ENCODE measurements at regions not wholly inside any gene's neighbourhood (a gene's known extent, or its start where the extent isn't known, plus 50 kb on each side); places are given as distances from the start of the nearest gene placed in this dataset.
"Not testable (repeated sequence)": the region's sequence is repeated elsewhere in the genome, so short reads cannot be mapped to it uniquely, and the experiment has no call there.

DNA sequence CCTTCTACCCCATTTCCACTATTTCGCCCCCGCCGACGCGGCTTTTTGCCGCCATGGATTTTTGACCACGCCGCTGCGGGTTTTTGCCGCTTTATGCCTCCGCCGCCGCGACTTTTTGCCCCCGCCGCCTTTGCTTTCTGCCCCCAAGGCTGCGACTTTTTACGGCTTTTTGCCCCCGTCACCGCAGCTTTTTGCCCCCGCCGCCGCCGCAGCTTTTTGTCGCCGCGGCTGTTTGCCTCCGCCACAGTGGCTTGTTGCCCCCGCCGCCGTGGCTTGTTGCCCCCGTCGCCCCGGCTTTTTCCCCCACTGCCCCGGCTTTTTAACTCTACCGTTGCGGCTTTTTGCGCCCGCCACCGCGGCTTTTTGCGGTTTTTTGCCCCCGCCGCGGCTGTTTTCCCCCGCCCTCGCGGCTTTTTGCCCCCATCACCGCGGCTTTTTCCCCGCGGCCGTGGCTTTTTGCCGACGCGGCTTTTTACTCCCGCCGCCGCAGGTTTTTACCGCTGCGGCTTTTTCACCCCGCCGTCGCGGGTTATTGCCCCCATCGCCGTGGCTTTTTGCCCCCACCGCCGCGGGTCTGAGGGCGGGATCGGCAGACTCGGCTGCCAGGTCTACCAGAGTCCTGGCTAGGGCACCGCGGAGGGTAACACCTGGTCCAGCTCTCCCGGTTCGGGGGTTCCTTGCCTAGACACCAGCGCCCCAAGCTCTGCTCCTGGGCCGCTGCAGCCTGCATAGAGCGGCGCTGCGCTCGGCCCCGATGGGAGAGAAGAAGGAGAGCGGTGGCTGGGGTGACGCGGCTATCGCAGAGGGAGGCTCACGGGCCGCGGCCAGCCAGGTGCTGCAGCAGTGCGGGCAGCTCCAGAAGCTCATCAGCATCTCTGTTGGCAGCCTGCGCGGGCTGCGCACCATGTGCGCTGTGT is 562.7 kb upstream of the WSB1 start:
- peaks cover 72% of the 10 kb centered on the region for H3K9me3 Mint-ChIP-seq
- no peak overlapping the region for H3K27ac Mint-ChIP-seq
- TF ChIP-seq, protein P1, sequence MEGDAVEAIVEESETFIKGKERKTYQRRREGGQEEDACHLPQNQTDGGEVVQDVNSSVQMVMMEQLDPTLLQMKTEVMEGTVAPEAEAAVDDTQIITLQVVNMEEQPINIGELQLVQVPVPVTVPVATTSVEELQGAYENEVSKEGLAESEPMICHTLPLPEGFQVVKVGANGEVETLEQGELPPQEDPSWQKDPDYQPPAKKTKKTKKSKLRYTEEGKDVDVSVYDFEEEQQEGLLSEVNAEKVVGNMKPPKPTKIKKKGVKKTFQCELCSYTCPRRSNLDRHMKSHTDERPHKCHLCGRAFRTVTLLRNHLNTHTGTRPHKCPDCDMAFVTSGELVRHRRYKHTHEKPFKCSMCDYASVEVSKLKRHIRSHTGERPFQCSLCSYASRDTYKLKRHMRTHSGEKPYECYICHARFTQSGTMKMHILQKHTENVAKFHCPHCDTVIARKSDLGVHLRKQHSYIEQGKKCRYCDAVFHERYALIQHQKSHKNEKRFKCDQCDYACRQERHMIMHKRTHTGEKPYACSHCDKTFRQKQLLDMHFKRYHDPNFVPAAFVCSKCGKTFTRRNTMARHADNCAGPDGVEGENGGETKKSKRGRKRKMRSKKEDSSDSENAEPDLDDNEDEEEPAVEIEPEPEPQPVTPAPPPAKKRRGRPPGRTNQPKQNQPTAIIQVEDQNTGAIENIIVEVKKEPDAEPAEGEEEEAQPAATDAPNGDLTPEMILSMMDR (IDR thresholded peaks at IDR 0.05) = no peak
- no peaks in the 10 kb centered on the region for H3K27me3 Mint-ChIP-seq (ENCODE audit: low read depth, poor library complexity)
- H3K36me3 Mint-ChIP-seq (ENCODE audit: low read depth) = peaks cover 10% of the 10 kb centered on the region
- no peak overlapping the region for H3K4me3 Mint-ChIP-seq
- no peak for DNase-seq
- no peaks in the 10 kb centered on the region for H3K4me1 Mint-ChIP-seq

DNA sequence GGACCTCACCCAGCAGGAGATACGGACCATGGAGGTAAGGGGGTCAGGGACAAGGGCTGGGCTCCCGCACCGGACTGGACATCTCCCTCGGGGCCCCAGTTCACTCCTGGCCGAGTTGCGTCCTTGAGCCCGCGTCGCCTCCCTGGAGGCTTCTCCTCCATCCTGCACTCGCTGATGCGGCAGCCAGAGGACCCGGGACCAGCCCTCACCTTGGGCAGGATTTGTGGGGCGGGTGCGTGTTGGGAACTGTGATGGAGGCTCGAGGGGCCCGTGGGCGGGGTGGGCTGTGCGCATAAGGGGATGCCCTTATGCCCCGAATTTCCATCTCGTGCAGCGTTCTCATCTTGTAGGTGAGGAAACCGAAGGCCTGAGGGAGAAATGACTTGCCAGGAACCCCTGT is 562.0 kb upstream of the WSB1 start:
- H3K27ac Mint-ChIP-seq; DNase-seq; H3K4me3 Mint-ChIP-seq; H3K36me3 Mint-ChIP-seq (ENCODE audit: low read depth); H3K4me1 Mint-ChIP-seq; H3K27me3 Mint-ChIP-seq (ENCODE audit: low read depth, poor library complexity): not testable (repeated sequence)
- peaks cover 76% of the 10 kb centered on the region for H3K9me3 Mint-ChIP-seq

DNA sequence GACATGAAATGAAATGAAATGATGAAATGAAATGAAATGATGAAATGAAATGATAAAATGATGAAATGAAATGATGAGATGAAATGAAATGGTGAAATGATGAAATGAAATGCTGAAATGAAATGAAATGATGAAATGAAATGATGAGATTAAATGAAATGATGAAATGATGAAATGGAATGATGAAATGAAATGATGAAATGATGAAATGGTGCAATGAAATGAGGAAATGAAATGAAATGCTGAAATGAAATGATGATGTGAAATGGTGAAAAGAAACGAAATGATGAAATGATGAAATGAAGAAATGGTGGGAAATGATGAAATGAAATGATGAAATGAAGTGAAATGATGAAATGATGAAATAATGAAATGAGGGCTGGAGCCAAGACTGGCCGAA is 559.1 kb upstream of the WSB1 start:
- peaks cover 90% of the 10 kb centered on the region for H3K9me3 Mint-ChIP-seq
- not testable (repeated sequence) for DNase-seq; H3K36me3 Mint-ChIP-seq (ENCODE audit: low read depth); H3K4me1 Mint-ChIP-seq; H3K4me3 Mint-ChIP-seq; H3K27me3 Mint-ChIP-seq (ENCODE audit: low read depth, poor library complexity); H3K27ac Mint-ChIP-seq

DNA sequence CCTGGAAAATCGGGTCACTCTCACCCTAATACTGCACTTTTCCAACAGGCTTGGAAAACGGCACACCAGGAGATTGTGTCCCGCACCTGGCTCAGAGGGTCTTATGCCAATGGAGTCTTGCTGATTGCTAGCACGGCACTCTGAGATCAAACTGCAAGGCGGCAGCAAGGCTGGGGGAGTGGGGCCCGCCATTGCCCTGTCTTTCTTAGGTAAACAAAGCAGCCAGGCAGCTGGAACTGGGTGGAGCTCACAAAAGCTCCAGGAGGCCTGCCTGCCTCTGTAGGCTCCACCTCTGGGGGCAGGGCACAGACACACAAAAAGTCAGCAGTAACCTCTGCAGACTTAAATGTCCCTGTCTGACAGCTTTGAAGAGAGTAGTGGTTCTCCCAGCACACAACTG is 557.9 kb upstream of the WSB1 start:
- H3K4me1 Mint-ChIP-seq; H3K27ac Mint-ChIP-seq; DNase-seq; H3K27me3 Mint-ChIP-seq (ENCODE audit: low read depth, poor library complexity); H3K36me3 Mint-ChIP-seq (ENCODE audit: low read depth); H3K4me3 Mint-ChIP-seq: not testable (repeated sequence)
- peaks cover 90% of the 10 kb centered on the region for H3K9me3 Mint-ChIP-seq

DNA sequence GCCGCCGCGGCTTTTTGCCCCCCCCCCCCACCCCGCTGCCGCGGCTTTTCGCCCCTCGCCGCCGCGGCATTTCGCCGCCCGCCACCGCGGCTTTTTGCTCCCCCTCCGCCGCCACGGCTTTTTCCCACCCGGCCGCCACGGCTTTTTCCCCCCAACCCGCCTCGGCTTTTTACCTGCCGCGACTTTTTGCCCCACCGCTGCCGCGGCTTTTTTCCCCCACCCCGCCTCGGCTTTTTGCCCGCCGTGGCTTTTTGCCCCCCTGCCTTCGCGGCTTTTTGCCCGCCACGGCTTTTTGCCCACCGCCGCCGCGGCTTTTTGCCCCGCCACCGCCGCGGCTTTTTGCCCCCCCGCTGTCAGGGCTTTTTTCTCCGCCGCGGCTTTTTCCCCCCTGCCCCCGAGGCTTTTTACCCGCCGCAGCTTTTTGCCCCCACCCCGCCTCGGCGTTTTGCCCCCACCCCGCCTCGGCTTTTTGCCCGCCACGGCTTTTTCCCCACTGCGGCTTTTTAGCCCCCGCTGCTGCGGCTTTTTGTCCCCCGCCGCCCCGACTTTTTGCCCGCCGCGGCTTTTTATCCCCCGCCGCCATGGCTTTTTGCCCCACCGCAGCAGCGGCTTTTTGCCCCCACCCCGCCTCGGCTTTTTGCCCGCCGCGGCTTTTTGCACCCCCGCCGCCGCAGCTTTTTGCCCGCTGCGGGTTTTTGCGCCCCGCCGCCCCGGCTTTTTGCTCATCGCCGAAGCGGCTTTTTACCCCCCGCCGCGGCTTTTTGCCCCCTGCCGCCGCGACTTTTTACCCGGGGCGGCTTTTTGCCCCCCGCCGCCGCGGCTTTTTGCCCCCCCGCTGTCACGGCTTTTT is 527.8 kb upstream of the WSB1 start:
- Mint-ChIP-seq H3K4me1 (no peaks in the 10 kb centered on the region), H3K27me3 (ENCODE audit: low read depth, poor library complexity) (no peaks in the 10 kb centered on the region), H3K27ac (no peak overlapping the region), H3K4me3 (no peak overlapping the region), H3K36me3 (ENCODE audit: low read depth) (peaks cover 5% of the 10 kb centered on the region), H3K9me3 (peaks cover 71% of the 10 kb centered on the region)
- TF ChIP-seq, protein P1 (IDR thresholded peaks at IDR 0.05) = no peak
- DNase-seq = no peak

DNA sequence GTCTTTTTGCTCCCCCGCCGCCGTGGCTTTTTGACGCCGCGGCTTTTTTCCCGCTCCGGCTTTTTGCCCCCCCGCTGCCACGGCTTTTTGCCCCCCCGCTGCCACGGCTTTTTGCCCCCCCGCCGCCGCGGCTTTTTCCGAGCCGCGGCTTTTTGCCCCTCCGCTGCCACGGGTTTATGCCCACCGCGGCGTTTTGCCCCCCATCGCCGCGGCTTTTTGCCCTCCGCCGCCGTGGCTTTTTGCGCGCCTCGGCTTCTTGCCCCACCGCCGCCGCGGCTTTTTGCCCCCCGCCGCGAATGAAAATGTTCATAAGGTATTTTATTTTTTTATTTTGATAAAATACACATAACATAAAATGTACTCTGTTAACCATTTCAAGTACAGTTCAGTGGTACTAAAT is 527.2 kb upstream of the WSB1 start:
- H3K9me3 Mint-ChIP-seq = peaks cover 70% of the 10 kb centered on the region
- no peak for DNase-seq
- H3K36me3 Mint-ChIP-seq (ENCODE audit: low read depth) = peaks cover 5% of the 10 kb centered on the region
- H3K27me3 Mint-ChIP-seq (ENCODE audit: low read depth, poor library complexity) = no peaks in the 10 kb centered on the region
- no peak overlapping the region for H3K4me3 Mint-ChIP-seq
- TF ChIP-seq, protein P1 (IDR thresholded peaks at IDR 0.05) = no peak
- no peak overlapping the region for H3K27ac Mint-ChIP-seq
- H3K4me1 Mint-ChIP-seq = no peaks in the 10 kb centered on the region
